ENCODE measurements at regions not wholly inside any gene's neighbourhood (a gene's known extent, or its start where the extent isn't known, plus 50 kb on each side); places are given as distances from the start of the nearest gene placed in this dataset.

DNA sequence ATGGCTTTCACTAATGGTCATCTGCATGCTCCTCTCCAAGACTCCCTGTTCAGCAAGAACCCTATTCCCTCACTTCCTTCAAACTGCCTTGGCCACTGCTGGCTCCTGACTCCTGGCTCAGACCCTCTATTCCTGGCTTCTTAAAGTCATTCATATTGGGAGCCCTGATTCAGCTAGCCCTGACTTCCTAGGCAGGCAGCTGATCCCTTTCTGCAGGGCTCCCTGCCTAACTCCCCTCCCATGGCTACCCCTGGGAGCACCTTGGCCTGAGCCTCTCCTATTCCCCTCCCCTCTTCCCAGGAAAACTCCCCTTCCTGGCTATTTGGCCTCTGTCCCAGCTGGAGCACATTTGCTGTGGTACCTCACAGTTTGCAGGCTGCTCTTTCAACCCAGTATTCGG lies 154.9 kb upstream of the PJA1 start:
- TF ChIP-seq, protein P1, sequence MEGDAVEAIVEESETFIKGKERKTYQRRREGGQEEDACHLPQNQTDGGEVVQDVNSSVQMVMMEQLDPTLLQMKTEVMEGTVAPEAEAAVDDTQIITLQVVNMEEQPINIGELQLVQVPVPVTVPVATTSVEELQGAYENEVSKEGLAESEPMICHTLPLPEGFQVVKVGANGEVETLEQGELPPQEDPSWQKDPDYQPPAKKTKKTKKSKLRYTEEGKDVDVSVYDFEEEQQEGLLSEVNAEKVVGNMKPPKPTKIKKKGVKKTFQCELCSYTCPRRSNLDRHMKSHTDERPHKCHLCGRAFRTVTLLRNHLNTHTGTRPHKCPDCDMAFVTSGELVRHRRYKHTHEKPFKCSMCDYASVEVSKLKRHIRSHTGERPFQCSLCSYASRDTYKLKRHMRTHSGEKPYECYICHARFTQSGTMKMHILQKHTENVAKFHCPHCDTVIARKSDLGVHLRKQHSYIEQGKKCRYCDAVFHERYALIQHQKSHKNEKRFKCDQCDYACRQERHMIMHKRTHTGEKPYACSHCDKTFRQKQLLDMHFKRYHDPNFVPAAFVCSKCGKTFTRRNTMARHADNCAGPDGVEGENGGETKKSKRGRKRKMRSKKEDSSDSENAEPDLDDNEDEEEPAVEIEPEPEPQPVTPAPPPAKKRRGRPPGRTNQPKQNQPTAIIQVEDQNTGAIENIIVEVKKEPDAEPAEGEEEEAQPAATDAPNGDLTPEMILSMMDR (IDR thresholded peaks at IDR 0.05), result no peak
- TF ChIP-seq POLR2AphosphoS5 (IDR thresholded peaks at IDR 0.05; ENCODE audit: low read depth, low read length) (no peak), SIN3A (IDR thresholded peaks at IDR 0.05; ENCODE audit: borderline replicate concordance, insufficient read depth, low read depth, low read length) (no peak)
- TF ChIP-seq, protein P2, sequence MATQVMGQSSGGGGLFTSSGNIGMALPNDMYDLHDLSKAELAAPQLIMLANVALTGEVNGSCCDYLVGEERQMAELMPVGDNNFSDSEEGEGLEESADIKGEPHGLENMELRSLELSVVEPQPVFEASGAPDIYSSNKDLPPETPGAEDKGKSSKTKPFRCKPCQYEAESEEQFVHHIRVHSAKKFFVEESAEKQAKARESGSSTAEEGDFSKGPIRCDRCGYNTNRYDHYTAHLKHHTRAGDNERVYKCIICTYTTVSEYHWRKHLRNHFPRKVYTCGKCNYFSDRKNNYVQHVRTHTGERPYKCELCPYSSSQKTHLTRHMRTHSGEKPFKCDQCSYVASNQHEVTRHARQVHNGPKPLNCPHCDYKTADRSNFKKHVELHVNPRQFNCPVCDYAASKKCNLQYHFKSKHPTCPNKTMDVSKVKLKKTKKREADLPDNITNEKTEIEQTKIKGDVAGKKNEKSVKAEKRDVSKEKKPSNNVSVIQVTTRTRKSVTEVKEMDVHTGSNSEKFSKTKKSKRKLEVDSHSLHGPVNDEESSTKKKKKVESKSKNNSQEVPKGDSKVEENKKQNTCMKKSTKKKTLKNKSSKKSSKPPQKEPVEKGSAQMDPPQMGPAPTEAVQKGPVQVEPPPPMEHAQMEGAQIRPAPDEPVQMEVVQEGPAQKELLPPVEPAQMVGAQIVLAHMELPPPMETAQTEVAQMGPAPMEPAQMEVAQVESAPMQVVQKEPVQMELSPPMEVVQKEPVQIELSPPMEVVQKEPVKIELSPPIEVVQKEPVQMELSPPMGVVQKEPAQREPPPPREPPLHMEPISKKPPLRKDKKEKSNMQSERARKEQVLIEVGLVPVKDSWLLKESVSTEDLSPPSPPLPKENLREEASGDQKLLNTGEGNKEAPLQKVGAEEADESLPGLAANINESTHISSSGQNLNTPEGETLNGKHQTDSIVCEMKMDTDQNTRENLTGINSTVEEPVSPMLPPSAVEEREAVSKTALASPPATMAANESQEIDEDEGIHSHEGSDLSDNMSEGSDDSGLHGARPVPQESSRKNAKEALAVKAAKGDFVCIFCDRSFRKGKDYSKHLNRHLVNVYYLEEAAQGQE (IDR thresholded peaks at IDR 0.05; ENCODE audit: insufficient read depth in 1 of 2, low read depth in 2 of 2, low read length in 1 of 2), result no peak
